Pancreas (tissue), 10 donors: ENCODE measurements at regions not wholly inside any gene's neighbourhood (a gene's known extent, or its start where the extent isn't known, plus 50 kb on each side); places are given as distances from the start of the nearest gene placed in this dataset.

ENCODE experiments used
- ATAC-seq, 4 donors: fragments of 200-7000 bp; cut with Tn5 transposase; one replicate each; pipeline versions ENCODE4 v1.8.0 to v1.9.1; 2020; ENCODE audit warnings: mild to moderate bottlenecking in 4 of 4, moderate library complexity in 4 of 4
- DNase-seq, 6 donors: peaks; one replicate each; pipeline ENCODE4 v3.0.0-alpha.2; 2020
- FAIRE-seq: peaks from 2 replicates; lab custom pipeline; 2012; peaks lifted over from hg19 to GRCh38; lab: Jason Lieb, UNC
- H3K27ac ChIP-seq, 4 donors: fragments of 200-600 bp; sonication (generic); 1 replicate in 3 of 4; 2 replicates in 1 of 4; pipeline versions ENCODE4 v1.5.0 to v1.8.0; 2020
- H3K27me3 ChIP-seq, 4 donors: fragments of 200-600 bp; one replicate each; pipeline ENCODE4 v1.8.0; 2021
- H3K36me3 ChIP-seq, 3 donors: fragments of 200-600 bp; sonication (generic) in 1 of 3; one replicate each; pipeline versions ENCODE4 v1.5.0 to v1.8.0; 2020 to 2021
- H3K4me1 ChIP-seq, 3 donors: fragments of 200-600 bp; one replicate each; pipeline ENCODE4 v1.8.0; 2021
- H3K4me3 ChIP-seq, 4 donors: fragments of 200-600 bp; sonication (generic) in 2 of 4; one replicate each; pipeline versions ENCODE4 v1.5.0 to v1.8.0; 2020 to 2021
- H3K9me3 ChIP-seq, 4 donors: fragments of 200-600 bp; one replicate each; pipeline ENCODE4 v1.8.0; 2021
- CTCF ChIP-seq, 4 donors: fragments of 200-600 bp; sonication (generic) in 3 of 4; IDR thresholded peaks; one replicate each; pipeline versions ENCODE4 v1.5.0 to v1.8.0; 2021; ENCODE audit warnings: antibody characterized with exemption in 4 of 4
- WGBS, 2 donors: extraction: QIAGEN DNeasy Blood & Tissue Kit; methylation state at CpG; one replicate each; pipeline ENCODE4 v1.1.7; 2013; 5-methylcytosine and 5-hydroxymethylcytosine counted together
- intact Hi-C, 3 donors: fragments of 100-400 bp; cut with DNase I; formaldehyde crosslinking; loops; one replicate each; pipeline versions ENCODE4 v1.11.1 to v1.14.2; 2022
- donor health status: healthy with polysubstance abuse.
- donor health status: DM: no; HTN: no; CAD: no; lungs with moderate emphysema.
- donor health status: DM: no; HTN: no; CAD: no.
- donor health status: control.
- donor health status: control.
- donor health status: Bipolar disorder and iron deficiency.
- donor health status: DM: yes; HTN: yes; CAD: no.
- donor health status: DM: no; HTN: no; CAD: no.
- donor health status: DM: no; HTN: no; CAD: no.
- donor health status: DM: yes; HTN: yes; CAD: no.

GRCh38 chr16:80273635-80274538, 266.9 kb upstream of the DYNLRB2 start:
- H3K4me3 ChIP-seq, result no peak overlapping the region
- TF ChIP-seq CTCF (IDR thresholded peaks at IDR 0.05), result no peak
- DNase-seq (no peak), FAIRE-seq (no peak), ATAC-seq (no peak)
- H3K4me1 ChIP-seq, result no peaks in the 10 kb centered on the region
- 69 to 71% methylated on average over 4 of the region's 4 CpGs for WGBS, 2 donors
- H3K27ac ChIP-seq, result no peak overlapping the region
- no peaks in the 10 kb centered on the region for H3K36me3 ChIP-seq
- intact Hi-C loops, result no loop called here
- H3K9me3 ChIP-seq, result no peaks in the 10 kb centered on the region
- H3K27me3 ChIP-seq, result no peaks in the 10 kb centered on the region

DNA sequence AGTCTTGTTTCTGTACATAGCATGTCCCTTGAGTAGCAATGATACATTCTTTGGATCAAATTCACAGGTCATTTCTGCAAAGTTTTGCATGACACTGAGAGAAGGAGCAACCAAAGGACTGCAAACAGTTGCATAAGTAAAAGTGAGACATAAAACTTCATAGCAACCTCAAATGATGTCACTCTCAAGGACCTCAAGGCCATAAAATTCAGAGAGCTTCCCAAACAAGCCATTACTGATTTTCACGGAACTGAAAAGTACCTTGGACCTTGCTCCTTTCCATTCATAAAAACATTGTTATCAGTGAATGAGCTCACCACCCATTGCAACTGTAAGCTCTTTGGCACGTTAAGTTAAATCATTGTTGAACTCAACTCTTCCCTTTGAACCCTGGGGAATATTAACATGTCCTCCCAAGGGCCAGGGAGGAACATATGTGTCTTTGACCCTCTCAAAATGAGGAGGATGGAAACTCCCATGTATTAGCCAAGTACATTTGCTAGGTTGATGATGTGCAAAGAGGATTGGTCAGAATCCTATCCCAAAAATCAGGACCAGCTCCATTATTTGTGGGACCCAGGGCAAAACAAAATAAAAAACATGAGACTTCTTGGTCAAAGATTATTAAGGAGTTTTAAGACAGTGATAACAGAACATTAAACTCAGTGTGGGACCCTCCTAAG, 275.0 kb upstream of the DYNLRB2 start:
- Histone ChIP-seq H3K4me3 (no peak overlapping the region), H3K27me3 (no peaks in the 10 kb centered on the region), H3K4me1 (peaks cover 0 to 5% (median 4%) of the 10 kb centered on the region in 3 donors), H3K36me3 (no peaks in the 10 kb centered on the region), H3K9me3 (no peaks in the 10 kb centered on the region), H3K27ac (peak overlapping the region in 1 of 4 donors; percentile 38)
- 12 to 16% methylated on average over 2 of the region's 2 CpGs for WGBS, 2 donors
- peak; percentile 66 to 92 (median 90) for ATAC-seq
- DNase-seq, result no peak
- FAIRE-seq, result peak; percentile 49
- TF ChIP-seq CTCF (IDR thresholded peaks at IDR 0.05), result no peak
- intact Hi-C loops, result no loop called here

DNA sequence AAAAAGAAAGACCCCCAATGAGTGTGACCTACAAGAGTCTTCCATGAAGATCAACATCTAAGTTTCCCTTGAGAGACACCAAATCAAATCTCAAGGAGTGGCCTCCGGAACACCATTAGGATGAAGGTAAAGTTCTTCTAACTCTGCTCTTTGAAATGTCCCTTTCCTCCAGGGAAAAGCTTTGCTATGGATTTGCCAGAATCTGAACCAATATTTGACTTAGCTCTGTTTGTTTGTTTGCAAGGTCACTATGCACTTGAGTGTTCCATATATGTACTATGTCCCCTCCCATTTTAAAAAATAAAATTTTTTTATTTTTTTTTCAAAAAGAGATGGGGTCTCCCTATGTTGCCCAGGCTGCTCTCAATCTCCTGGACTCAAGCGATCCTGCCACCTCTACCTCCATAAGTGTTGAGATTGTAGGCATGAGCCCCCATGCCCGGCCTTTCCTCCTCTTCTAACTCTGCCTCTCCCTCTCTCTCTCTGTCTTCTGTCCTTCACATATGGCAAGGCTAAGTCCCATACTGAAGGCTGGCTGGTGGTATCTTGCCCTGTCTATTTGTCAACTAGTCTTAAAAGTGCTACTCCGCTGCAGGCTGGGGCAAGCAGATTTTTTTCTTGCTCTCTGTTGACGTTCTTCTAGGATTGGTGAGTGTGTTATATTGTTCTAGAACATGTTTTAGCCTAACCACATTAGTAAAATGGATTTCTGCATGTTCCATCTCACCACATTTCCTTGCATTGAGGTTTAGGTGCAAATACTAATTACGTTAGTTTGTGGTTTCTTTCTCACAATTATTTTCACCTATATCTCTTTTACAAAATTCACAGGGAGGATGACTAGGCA, 276.7 kb upstream of the DYNLRB2 start:
- FAIRE-seq (no peak), ATAC-seq (no peak)
- intact Hi-C loops, result no loop called here

More for the DNA sequence above, 276.7 kb upstream of the DYNLRB2 start:
- Histone ChIP-seq H3K27ac (no peak overlapping the region), H3K4me3 (no peak overlapping the region), H3K9me3 (no peaks in the 10 kb centered on the region), H3K36me3 (no peaks in the 10 kb centered on the region), H3K4me1 (peaks cover 0 to 5% (median 4%) of the 10 kb centered on the region in 3 donors), H3K27me3 (no peaks in the 10 kb centered on the region)
- 76 to 83% methylated on average over 6 of the region's 6 CpGs for WGBS, 2 donors
- no peak for DNase-seq
- TF ChIP-seq CTCF (IDR thresholded peaks at IDR 0.05), result no peak
